ENCODE measurements at regions not wholly inside any gene's neighbourhood (a gene's known extent, or its start where the extent isn't known, plus 50 kb on each side); places are given as distances from the start of the nearest gene placed in this dataset.

DNA sequence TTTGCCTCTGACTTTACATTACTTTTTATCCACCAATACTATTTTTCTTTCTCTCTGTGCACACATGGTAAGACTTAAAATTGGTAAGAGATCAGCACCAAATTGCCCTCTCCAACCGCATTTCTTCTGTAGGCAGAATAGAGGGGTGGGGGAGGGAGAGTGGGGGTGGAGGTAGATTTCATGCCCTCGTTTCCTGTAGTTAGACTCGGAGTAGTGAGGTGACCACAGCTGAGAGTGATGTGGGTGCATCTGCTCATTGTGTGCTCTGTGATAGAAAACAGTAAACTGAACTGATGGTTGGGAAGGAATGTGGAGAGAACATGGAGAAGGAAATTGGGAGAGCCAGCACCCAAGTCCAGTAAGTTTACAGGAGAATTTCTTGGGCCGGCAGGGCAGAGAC is 498.3 kb downstream of the IRX1 start:
- Histone ChIP-seq H3K4me1 (no peaks in the 10 kb centered on the region), H3K9me3 (no peaks in the 10 kb centered on the region), H3K36me3 (no peaks in the 10 kb centered on the region), H3K27ac (replicated peaks in 1 of 4) (no peak overlapping the region), H3K27me3 (no peaks in the 10 kb centered on the region), H3K4me3 (no peak overlapping the region)
- no peak for DNase-seq (ENCODE audit: extremely low spot score)
- WGBS, result 81% methylated on average over 4 of the region's 4 CpGs
- TF ChIP-seq EP300 (IDR thresholded peaks at IDR 0.05) (no peak), POLR2A (IDR thresholded peaks at IDR 0.05; ENCODE audit: low read depth) (no peak), POLR2AphosphoS5 (IDR thresholded peaks at IDR 0.05) (no peak)
- TF ChIP-seq, protein P1, sequence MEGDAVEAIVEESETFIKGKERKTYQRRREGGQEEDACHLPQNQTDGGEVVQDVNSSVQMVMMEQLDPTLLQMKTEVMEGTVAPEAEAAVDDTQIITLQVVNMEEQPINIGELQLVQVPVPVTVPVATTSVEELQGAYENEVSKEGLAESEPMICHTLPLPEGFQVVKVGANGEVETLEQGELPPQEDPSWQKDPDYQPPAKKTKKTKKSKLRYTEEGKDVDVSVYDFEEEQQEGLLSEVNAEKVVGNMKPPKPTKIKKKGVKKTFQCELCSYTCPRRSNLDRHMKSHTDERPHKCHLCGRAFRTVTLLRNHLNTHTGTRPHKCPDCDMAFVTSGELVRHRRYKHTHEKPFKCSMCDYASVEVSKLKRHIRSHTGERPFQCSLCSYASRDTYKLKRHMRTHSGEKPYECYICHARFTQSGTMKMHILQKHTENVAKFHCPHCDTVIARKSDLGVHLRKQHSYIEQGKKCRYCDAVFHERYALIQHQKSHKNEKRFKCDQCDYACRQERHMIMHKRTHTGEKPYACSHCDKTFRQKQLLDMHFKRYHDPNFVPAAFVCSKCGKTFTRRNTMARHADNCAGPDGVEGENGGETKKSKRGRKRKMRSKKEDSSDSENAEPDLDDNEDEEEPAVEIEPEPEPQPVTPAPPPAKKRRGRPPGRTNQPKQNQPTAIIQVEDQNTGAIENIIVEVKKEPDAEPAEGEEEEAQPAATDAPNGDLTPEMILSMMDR (IDR thresholded peaks at IDR 0.05), result no peak
- intact Hi-C loops (cut with DNase I), result no loop called here

DNA sequence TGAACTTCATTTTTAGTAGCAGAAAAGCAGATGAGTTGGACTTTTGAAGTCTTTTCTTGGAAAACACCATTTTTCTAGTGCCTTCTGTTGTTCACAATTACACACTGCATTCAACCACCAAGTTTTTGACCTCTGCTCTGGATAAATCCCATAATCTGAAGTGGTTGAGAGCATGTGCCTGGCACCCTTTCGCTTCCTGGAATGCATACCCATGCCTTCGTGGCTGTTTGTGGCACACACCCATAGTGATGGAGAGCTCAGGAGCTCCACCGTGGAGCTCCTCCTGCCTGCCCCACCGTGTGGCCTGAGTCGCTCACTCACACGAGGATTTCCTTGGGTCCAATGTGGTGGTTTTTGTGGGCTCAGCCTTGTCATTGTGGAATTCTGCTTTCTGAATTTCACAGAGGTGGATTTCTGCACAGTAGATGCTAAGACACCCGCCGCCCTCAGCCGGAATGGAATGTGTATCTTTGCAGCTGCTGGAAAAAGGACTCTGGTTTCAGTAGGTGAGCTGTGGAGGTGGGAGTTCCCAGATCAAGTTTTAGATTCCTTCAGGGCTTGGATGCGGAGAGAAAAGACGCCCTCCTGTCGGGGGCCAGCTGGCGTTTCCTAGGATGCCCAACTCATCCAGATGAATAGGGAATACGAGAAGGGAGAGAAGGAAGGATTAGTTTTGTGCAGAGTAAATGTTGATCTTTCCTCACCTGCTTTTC is 500.4 kb downstream of the IRX1 start:
- intact Hi-C loops (cut with DNase I), result no loop called here
- 76% methylated on average over 14 of the region's 14 CpGs for WGBS
- no peak overlapping the region for H3K4me3 ChIP-seq

DNA sequence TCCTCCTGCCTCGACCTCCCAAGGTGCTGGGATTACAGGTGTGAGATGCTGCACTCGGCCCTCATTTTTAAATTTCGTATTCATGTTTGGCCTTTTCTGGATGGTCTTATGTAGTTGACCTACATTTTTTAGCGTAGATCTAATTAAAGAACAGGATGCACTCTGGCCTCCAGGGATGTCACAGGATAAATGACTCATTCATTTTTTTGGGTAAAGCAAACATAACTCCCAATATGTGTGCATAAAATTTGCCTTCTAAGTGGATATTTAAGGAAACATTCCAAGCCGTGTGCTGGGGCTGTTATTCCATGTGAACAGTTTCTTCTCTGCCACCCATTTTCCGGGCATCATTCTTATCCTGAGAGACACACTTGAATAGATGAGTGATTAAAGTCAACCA is 501.6 kb downstream of the IRX1 start:
- no peaks in the 10 kb centered on the region for H3K4me1 ChIP-seq
- H3K36me3 ChIP-seq, result no peaks in the 10 kb centered on the region
- no peak for TF ChIP-seq EP300 (IDR thresholded peaks at IDR 0.05)
- no peak for TF ChIP-seq POLR2A (IDR thresholded peaks at IDR 0.05; ENCODE audit: low read depth)
- TF ChIP-seq POLR2AphosphoS5 (IDR thresholded peaks at IDR 0.05), result no peak
- TF ChIP-seq, protein P1 (IDR thresholded peaks at IDR 0.05), result no peak
- intact Hi-C loops (cut with DNase I), result no loop called here
- no peaks in the 10 kb centered on the region for H3K27me3 ChIP-seq
- no peak overlapping the region for H3K4me3 ChIP-seq
- peak; percentile 50 for DNase-seq (ENCODE audit: extremely low spot score)
- WGBS, result 71% methylated on average over 6 of the region's 6 CpGs
- H3K27ac ChIP-seq (replicated peaks in 1 of 4), result no peak overlapping the region
- H3K9me3 ChIP-seq, result no peaks in the 10 kb centered on the region

More for the DNA sequence above, 500.4 kb downstream of the IRX1 start:
- peak; percentile 80 for DNase-seq (ENCODE audit: extremely low spot score)
- Histone ChIP-seq H3K27ac (replicated peaks in 1 of 4) (no peak overlapping the region), H3K27me3 (no peaks in the 10 kb centered on the region), H3K9me3 (no peaks in the 10 kb centered on the region), H3K4me1 (no peaks in the 10 kb centered on the region), H3K36me3 (no peaks in the 10 kb centered on the region)
- no peak for TF ChIP-seq EP300 (IDR thresholded peaks at IDR 0.05)
- TF ChIP-seq, protein P1 (IDR thresholded peaks at IDR 0.05), result no peak
- TF ChIP-seq POLR2A (IDR thresholded peaks at IDR 0.05; ENCODE audit: low read depth), result no peak
- TF ChIP-seq POLR2AphosphoS5 (IDR thresholded peaks at IDR 0.05), result no peak

DNA sequence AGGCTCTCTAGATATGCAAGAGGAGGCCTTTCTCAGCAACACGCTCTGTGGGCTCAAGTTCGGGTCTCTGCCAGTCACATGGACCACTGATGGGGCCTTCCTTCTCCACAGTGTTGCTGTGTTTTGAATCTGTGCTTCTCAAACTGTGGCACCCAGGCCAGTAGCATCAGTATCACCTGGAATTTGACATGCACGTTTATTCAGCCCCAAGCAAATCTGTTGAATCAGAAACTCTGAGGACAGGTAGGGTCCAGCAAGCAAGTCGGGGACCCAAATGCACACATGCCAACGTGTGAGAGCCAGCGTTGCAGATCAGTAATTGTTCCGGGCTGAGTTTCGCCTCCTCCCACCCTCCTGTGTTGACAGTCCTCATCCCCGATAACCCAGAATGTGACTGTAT is 502.6 kb downstream of the IRX1 start:
- no peaks in the 10 kb centered on the region for H3K36me3 ChIP-seq
- H3K9me3 ChIP-seq, result no peaks in the 10 kb centered on the region
- WGBS, result 91% methylated on average over 9 of the region's 9 CpGs
- no peak overlapping the region for H3K27ac ChIP-seq (replicated peaks in 1 of 4)
- DNase-seq (ENCODE audit: extremely low spot score), result peak; percentile 79
- peaks cover 0 to 3% (median 0%) of the 10 kb centered on the region in 4 donors for H3K27me3 ChIP-seq
- TF ChIP-seq POLR2AphosphoS5 (IDR thresholded peaks at IDR 0.05) (no peak), POLR2A (IDR thresholded peaks at IDR 0.05; ENCODE audit: low read depth) (no peak), EP300 (IDR thresholded peaks at IDR 0.05) (no peak)
- TF ChIP-seq, protein P1 (IDR thresholded peaks at IDR 0.05), result no peak
- H3K4me1 ChIP-seq, result no peaks in the 10 kb centered on the region
- H3K4me3 ChIP-seq, result no peak overlapping the region
- intact Hi-C loops (cut with DNase I), result no loop called here

DNA sequence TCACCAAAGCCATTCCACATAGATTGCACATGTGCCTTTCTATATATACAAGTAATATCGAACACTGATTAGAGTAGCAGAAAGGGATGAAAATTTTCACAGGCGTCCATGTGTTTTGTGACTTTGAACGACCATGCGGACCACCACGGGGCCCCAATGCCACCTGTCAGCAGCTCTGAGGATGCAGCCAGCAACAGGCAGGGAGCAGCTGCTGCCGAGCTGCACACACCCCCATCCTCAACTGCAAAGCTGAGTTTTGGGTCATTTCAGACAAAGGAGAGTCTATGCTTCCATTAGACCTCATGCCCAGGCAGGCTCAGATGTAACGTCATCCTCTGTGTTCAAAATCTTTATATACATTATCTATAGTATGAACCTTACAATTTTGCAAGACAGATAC is 503.8 kb downstream of the IRX1 start:
- DNase-seq (ENCODE audit: extremely low spot score), result peak; percentile 39
- no peaks in the 10 kb centered on the region for H3K9me3 ChIP-seq
- WGBS, result 73% methylated on average over 7 of the region's 7 CpGs
- no peaks in the 10 kb centered on the region for H3K4me1 ChIP-seq
- TF ChIP-seq, protein P1 (IDR thresholded peaks at IDR 0.05), result no peak
- TF ChIP-seq POLR2AphosphoS5 (IDR thresholded peaks at IDR 0.05), result no peak
- TF ChIP-seq EP300 (IDR thresholded peaks at IDR 0.05), result no peak
- no peak for TF ChIP-seq POLR2A (IDR thresholded peaks at IDR 0.05; ENCODE audit: low read depth)
- H3K27ac ChIP-seq (replicated peaks in 1 of 4), result no peak overlapping the region
- H3K4me3 ChIP-seq, result no peak overlapping the region
- peaks cover 0 to 3% (median 0%) of the 10 kb centered on the region in 4 donors for H3K27me3 ChIP-seq
- intact Hi-C loops (cut with DNase I), result no loop called here
- H3K36me3 ChIP-seq, result no peaks in the 10 kb centered on the region
